Keratinocyte (primary cell): ENCODE measurements at regions not wholly inside any gene's neighbourhood (a gene's known extent, or its start where the extent isn't known, plus 50 kb on each side); places are given as distances from the start of the nearest gene placed in this dataset.

Experiments
- DNase-seq: peaks from one replicate; pipeline ENCODE4 v3.0.0-alpha.2; 2011; ENCODE audit warnings: low read depth, missing footprints, low spot score
- FAIRE-seq: peaks from 2 replicates; lab custom pipeline; 2011; peaks lifted over from hg19 to GRCh38; lab: Jason Lieb, UNC
- H2AFZ ChIP-seq: 2 replicates; pipeline ENCODE4 v1.6.0; 2012; ENCODE audit warnings: low read length, control low read depth, inconsistent platforms; ENCODE audit not compliant: control insufficient read depth
- H3K27ac ChIP-seq: 2 replicates; pipeline ENCODE4 v1.5.1; 2011; ENCODE audit warnings: low read length; ENCODE audit not compliant: control insufficient read depth, insufficient read depth
- H3K27me3 ChIP-seq: 3 replicates; pipeline ENCODE4 v1.6.0; 2011; ENCODE audit warnings: low read length; ENCODE audit not compliant: control insufficient read depth, insufficient read depth; ENCODE audit errors: extremely low read depth
- H3K36me3 ChIP-seq, 2 experiments: 2 replicates in 1 of 2; 3 replicates in 1 of 2; pipeline ENCODE4 v1.5.1; 2011; ENCODE audit warnings: low read length in 2 of 2, mild to moderate bottlenecking in 1 of 2; ENCODE audit not compliant: control insufficient read depth in 2 of 2, insufficient read depth in 2 of 2; ENCODE audit errors: extremely low read depth in 1 of 2
- H3K4me1 ChIP-seq: 3 replicates; pipeline ENCODE4 v1.5.1; 2011; ENCODE audit warnings: low read length; ENCODE audit not compliant: control insufficient read depth, insufficient read depth; ENCODE audit errors: extremely low read depth
- H3K4me2 ChIP-seq: 3 replicates; pipeline ENCODE4 v1.6.0; 2011; ENCODE audit warnings: low read depth, low read length; ENCODE audit not compliant: control insufficient read depth, insufficient read depth; ENCODE audit errors: extremely low read depth
- H3K4me3 ChIP-seq, 3 experiments: fragments of 200-600 bp in 1 of 3; sonication (generic) in 1 of 3; 2 replicates in 2 of 3; 3 replicates in 1 of 3; pipeline ENCODE4 v1.5.1; 2011 to 2016; ENCODE audit warnings: low read length in 3 of 3, mild to moderate bottlenecking in 3 of 3, control low read depth in 2 of 3, inconsistent platforms in 1 of 3, low read depth in 1 of 3, mixed read lengths in 1 of 3, mixed run types in 1 of 3, moderate library complexity in 1 of 3; ENCODE audit not compliant: control insufficient read depth in 2 of 3, insufficient read depth in 2 of 3; ENCODE audit errors: extremely low read depth in 1 of 3
- H3K79me2 ChIP-seq: 2 replicates; pipeline ENCODE4 v1.6.0; 2012; ENCODE audit warnings: low read length; ENCODE audit not compliant: control insufficient read depth, insufficient read depth
- H3K9ac ChIP-seq: 3 replicates; pipeline ENCODE4 v1.6.0; 2011; ENCODE audit warnings: low read length; ENCODE audit not compliant: control insufficient read depth, insufficient read depth; ENCODE audit errors: extremely low read depth
- H3K9me1 ChIP-seq: 3 replicates; pipeline ENCODE4 v1.6.0; 2011; ENCODE audit warnings: low read length; ENCODE audit not compliant: control insufficient read depth, insufficient read depth; ENCODE audit errors: extremely low read depth
- H3K9me3 ChIP-seq: 2 replicates; pipeline ENCODE4 v1.5.1; 2012; ENCODE audit warnings: low read depth, low read length; ENCODE audit not compliant: control insufficient read depth
- H4K20me1 ChIP-seq: 3 replicates; pipeline ENCODE4 v1.6.0; 2011; ENCODE audit warnings: low read length; ENCODE audit not compliant: control insufficient read depth, insufficient read depth; ENCODE audit errors: extremely low read depth
- CTCF ChIP-seq, 3 experiments: IDR thresholded peaks in 1 of 3; conservative IDR thresholded peaks in 1 of 3; optimal IDR thresholded peaks in 1 of 3; 2 replicates in 2 of 3; 3 replicates in 1 of 3; pipeline versions ENCODE3 to v1.5.1; 2011; ENCODE audit warnings: low read length in 3 of 3, mild to moderate bottlenecking in 3 of 3, moderate library complexity in 2 of 3, control low read depth in 1 of 3, inconsistent platforms in 1 of 3; ENCODE audit not compliant: insufficient read depth in 2 of 3; ENCODE audit errors: extremely low read depth in 1 of 3
- EZH2 ChIP-seq: IDR thresholded peaks from one replicate; pipeline ENCODE4 v1.6.1; 2012; ENCODE audit warnings: inconsistent platforms, mild to moderate bottlenecking, low read length, moderate library complexity
- dilution Hi-C: fragments of 300-500 bp; cut with MboI; formaldehyde crosslinking; loops from one replicate; pipeline ENCODE4 v1.7.0; 2020; ENCODE audit warnings: low sequenced_read_pairs; ENCODE audit not compliant: extremely low pct_ligation_motif_present

- Histone ChIP-seq H3K36me3 (no peaks in the 10 kb centered on the region), H4K20me1 (no peaks in the 10 kb centered on the region)
- no peak for FAIRE-seq
These were observed 58.7 kb downstream of the RMI2 start for GRCh38 chr16:11403920-11404319.

GRCh38 chr16:11404603-11405002 lies 59.3 kb downstream of the RMI2 start:
- Histone ChIP-seq H3K36me3 (no peaks in the 10 kb centered on the region), H3K4me1 (no peaks in the 10 kb centered on the region), H3K9ac (no peak overlapping the region), H4K20me1 (no peaks in the 10 kb centered on the region), H3K27ac (no peak overlapping the region), H3K27me3 (peaks cover 2% of the 10 kb centered on the region), H3K9me1 (no peaks in the 10 kb centered on the region), H3K4me2 (no peak overlapping the region), H3K79me2 (no peaks in the 10 kb centered on the region), H3K9me3 (no peaks in the 10 kb centered on the region), H3K4me3 (no peak overlapping the region), H2AFZ (no peak overlapping the region)
- FAIRE-seq (no peak), DNase-seq (no peak)
- dilution Hi-C loops = no loop called here
- TF ChIP-seq CTCF (optimal IDR thresholded peaks at IDR 0.05 in 1 of 3, IDR thresholded peaks at IDR 0.05 in 1 of 3, conservative IDR thresholded peaks at IDR 0.05 in 1 of 3; ENCODE audit: extremely low read depth in 1 of 3, insufficient read depth in 2 of 3, low read length in 3 of 3) (no peak), EZH2 (no peak)

More at GRCh38 chr16:11403920-11404319, 58.7 kb downstream of the RMI2 start:
- no peak for TF ChIP-seq CTCF (optimal IDR thresholded peaks at IDR 0.05 in 1 of 3, IDR thresholded peaks at IDR 0.05 in 1 of 3, conservative IDR thresholded peaks at IDR 0.05 in 1 of 3; ENCODE audit: extremely low read depth in 1 of 3, insufficient read depth in 2 of 3, low read length in 3 of 3)
- no peak for TF ChIP-seq EZH2
- no peak for DNase-seq
- no peaks in the 10 kb centered on the region for H3K9me3 ChIP-seq
- H3K9ac ChIP-seq = no peak overlapping the region
- H3K9me1 ChIP-seq = no peaks in the 10 kb centered on the region
- no peak overlapping the region for H3K4me3 ChIP-seq
- no peaks in the 10 kb centered on the region for H3K79me2 ChIP-seq
- dilution Hi-C loops = no loop called here
- no peaks in the 10 kb centered on the region for H3K4me1 ChIP-seq
- peaks cover 3% of the 10 kb centered on the region for H3K27me3 ChIP-seq
- no peak overlapping the region for H3K27ac ChIP-seq
- H2AFZ ChIP-seq = no peak overlapping the region
- H3K4me2 ChIP-seq = no peak overlapping the region
